H1 (cell line): ENCODE measurements at regions not wholly inside any gene's neighbourhood (a gene's known extent, or its start where the extent isn't known, plus 50 kb on each side); places are given as distances from the start of the nearest gene placed in this dataset.
A peak's percentile ranks its signal among the peaks of the same experiment; 100 is the strongest.

Source experiments
- CTCF ChIA-PET: fragments of 300-600 bp; sonication (Branson Sonifier 250); formaldehyde crosslinking; loops from one replicate; lab custom pipeline; 2021; ENCODE audit not compliant: partially characterized antibody; lab: Charles Lee
- POLR2A ChIA-PET: fragments of 300-600 bp; sonication (Branson Sonifier 250); formaldehyde crosslinking; loops from one replicate; lab custom pipeline; 2021; ENCODE audit warnings: inconsistent platforms; ENCODE audit not compliant: partially characterized antibody; lab: Charles Lee
- DNase-seq, 2 experiments: peaks; one replicate each; pipeline versions ENCODE4 v3.0.0 to v3.0.0-alpha.2; 2010 to 2022; ENCODE audit warnings: low spot score in 2 of 2, low read depth in 1 of 2, mixed read lengths in 1 of 2
- FAIRE-seq: peaks from 2 replicates; lab custom pipeline; 2011; peaks lifted over from hg19 to GRCh38; lab: Jason Lieb, UNC
- H2AFZ ChIP-seq: 2 replicates; pipeline ENCODE4 v1.8.1; 2012; ENCODE audit warnings: low read length, inconsistent platforms
- H2AK5ac ChIP-seq: 2 replicates; pipeline ENCODE4 v1.6.1; 2013; ENCODE audit warnings: low read depth, low read length
- H2BK120ac ChIP-seq: replicated peaks from 2 replicates; pipeline ENCODE3; 2013; ENCODE audit warnings: low read depth, low read length, inconsistent platforms
- H2BK12ac ChIP-seq: 2 replicates; pipeline ENCODE4 v1.6.1; 2013; ENCODE audit warnings: low read depth, low read length
- H2BK15ac ChIP-seq: 2 replicates; pipeline ENCODE4 v1.6.1; 2013; ENCODE audit warnings: low read length
- H2BK20ac ChIP-seq: 2 replicates; pipeline ENCODE4 v1.6.1; 2013; ENCODE audit warnings: low read length
- H2BK5ac ChIP-seq: 2 replicates; pipeline ENCODE4 v1.6.1; 2013; ENCODE audit warnings: low read depth, low read length
- H3K14ac ChIP-seq: 2 replicates; pipeline ENCODE4 v1.6.1; 2013; ENCODE audit warnings: inconsistent platforms; ENCODE audit not compliant: insufficient read length
- H3K18ac ChIP-seq: 2 replicates; pipeline ENCODE4 v1.6.1; 2013; ENCODE audit warnings: low read length; ENCODE audit errors: extremely low read depth
- H3K23ac ChIP-seq: 2 replicates; pipeline ENCODE4 v1.6.1; 2013; ENCODE audit warnings: inconsistent platforms; ENCODE audit not compliant: insufficient read length
- H3K23me2 ChIP-seq: 2 replicates; pipeline ENCODE4 v1.6.1; 2013; ENCODE audit warnings: low read depth, low read length
- H3K27ac ChIP-seq: 2 replicates; pipeline ENCODE4 v1.6.1; 2011; ENCODE audit warnings: low read depth, low read length, inconsistent platforms
- H3K27me3 ChIP-seq, 4 experiments: replicated peaks in 1 of 4; 1 replicate in 1 of 4; 2 replicates in 3 of 4; pipeline versions ENCODE4 v1.6.1 to v1.8.1; 2011 to 2013; ENCODE audit warnings: low read length in 3 of 4, mild to moderate bottlenecking in 3 of 4, inconsistent platforms in 2 of 4, mixed read lengths in 2 of 4, moderate library complexity in 1 of 4; ENCODE audit not compliant: control insufficient read depth in 3 of 4, insufficient read depth in 3 of 4; ENCODE audit errors: extremely low read depth in 1 of 4
- H3K36me3 ChIP-seq, 4 experiments: 2 replicates each; pipeline versions ENCODE4 v1.6.1 to v1.8.1; 2011 to 2013; ENCODE audit warnings: mild to moderate bottlenecking in 4 of 4, low read length in 3 of 4, moderate library complexity in 2 of 4, control low read depth in 1 of 4, inconsistent platforms in 1 of 4; ENCODE audit not compliant: insufficient read depth in 4 of 4, control insufficient read depth in 2 of 4
- H3K4ac ChIP-seq: replicated peaks from 2 replicates; pipeline ENCODE3; 2013; ENCODE audit warnings: low read length, low read depth, mixed read lengths, inconsistent platforms; ENCODE audit not compliant: insufficient read length
- H3K4me1 ChIP-seq, 4 experiments: replicated peaks in 1 of 4; 1 replicate in 1 of 4; 2 replicates in 3 of 4; pipeline versions ENCODE4 v1.6.1 to v1.8.1; 2011 to 2013; ENCODE audit warnings: low read length in 3 of 4, inconsistent platforms in 2 of 4, mixed read lengths in 1 of 4; ENCODE audit not compliant: insufficient read depth in 4 of 4, control insufficient read depth in 3 of 4
- H3K4me2 ChIP-seq, 2 experiments: 2 replicates each; pipeline versions ENCODE4 v1.6.1 to v1.8.1; 2011 to 2013; ENCODE audit warnings: low read depth in 2 of 2, low read length in 2 of 2, control low read depth in 1 of 2, inconsistent platforms in 1 of 2, mild to moderate bottlenecking in 1 of 2; ENCODE audit not compliant: insufficient read depth in 1 of 2
- H3K4me3 ChIP-seq, 4 experiments: fragments of 200-600, 300-600 bp in 1 of 4; sonication (generic), shearing (Covaris generic), sonication (Bioruptor Twin) in 1 of 4; 2 replicates each; pipeline versions ENCODE4 v1.5.1 to v1.8.1; 2011 to 2016; ENCODE audit warnings: low read length in 4 of 4, low read depth in 3 of 4, control low read depth in 2 of 4, inconsistent platforms in 2 of 4, mild to moderate bottlenecking in 2 of 4, mixed read lengths in 1 of 4, moderate library complexity in 1 of 4; ENCODE audit not compliant: insufficient read depth in 2 of 4; ENCODE audit errors: extremely low read depth in 1 of 4
- H3K56ac ChIP-seq: replicated peaks from 2 replicates; pipeline ENCODE3; 2013; ENCODE audit warnings: low read depth, mild to moderate bottlenecking, mixed read lengths, low read length, inconsistent platforms; ENCODE audit not compliant: insufficient read length
- H3K79me1 ChIP-seq: 2 replicates; pipeline ENCODE4 v1.6.1; 2013; ENCODE audit warnings: low read depth, low read length, control low read depth
- H3K79me2 ChIP-seq, 2 experiments: 2 replicates each; pipeline versions ENCODE4 v1.6.1 to v1.8.1; 2012 to 2013; ENCODE audit warnings: low read length in 2 of 2, mild to moderate bottlenecking in 2 of 2, inconsistent platforms in 1 of 2; ENCODE audit not compliant: insufficient read depth in 2 of 2, control insufficient read depth in 1 of 2
- H3K9ac ChIP-seq, 4 experiments: replicated peaks in 1 of 4; 1 replicate in 1 of 4; 2 replicates in 3 of 4; pipeline versions ENCODE4 v1.6.1 to v1.8.1; 2011 to 2013; ENCODE audit warnings: low read depth in 3 of 4, low read length in 3 of 4, control low read depth in 2 of 4, mild to moderate bottlenecking in 2 of 4, moderate library complexity in 2 of 4, inconsistent platforms in 1 of 4; ENCODE audit errors: extremely low read depth in 1 of 4
- H3K9me3 ChIP-seq, 2 experiments: 2 replicates each; pipeline versions ENCODE4 v1.6.1 to v1.8.1; 2012 to 2013; ENCODE audit warnings: mild to moderate bottlenecking in 2 of 2, moderate library complexity in 2 of 2, control low read depth in 1 of 2, inconsistent platforms in 1 of 2, low read depth in 1 of 2, low read length in 1 of 2, mixed read lengths in 1 of 2; ENCODE audit not compliant: insufficient read depth in 2 of 2
- H4K20me1 ChIP-seq, 2 experiments: replicated peaks in 1 of 2; 2 replicates each; pipeline versions ENCODE3 to v1.8.1; 2011 to 2013; ENCODE audit warnings: inconsistent platforms in 2 of 2, low read length in 2 of 2, mild to moderate bottlenecking in 1 of 2; ENCODE audit not compliant: insufficient read depth in 2 of 2, control insufficient read depth in 1 of 2
- H4K5ac ChIP-seq: 2 replicates; pipeline ENCODE4 v1.6.1; 2013; ENCODE audit warnings: low read length, low read depth, mixed read lengths, inconsistent platforms; ENCODE audit not compliant: insufficient read length
- H4K8ac ChIP-seq: 2 replicates; pipeline ENCODE4 v1.8.0; 2013; ENCODE audit warnings: mild to moderate bottlenecking, moderate library complexity, low read length, inconsistent platforms; ENCODE audit not compliant: insufficient read depth; ENCODE audit errors: extremely low read depth
- H4K91ac ChIP-seq: replicated peaks from 2 replicates; pipeline ENCODE3; 2013; ENCODE audit warnings: low read length, mixed read lengths, inconsistent platforms; ENCODE audit not compliant: insufficient read length
- GABPA ChIP-seq: IDR thresholded peaks from 2 replicates; pipeline ENCODE4 v1.6.1; 2011; ENCODE audit warnings: mild to moderate bottlenecking, low read length, moderate library complexity, borderline replicate concordance; ENCODE audit not compliant: insufficient read depth
- SRF ChIP-seq: IDR thresholded peaks from 2 replicates; pipeline ENCODE4 v1.6.1; 2011; ENCODE audit warnings: mild to moderate bottlenecking, low read depth, low read length, moderate library complexity
- ZNF274 ChIP-seq: IDR thresholded peaks from 2 replicates; pipeline ENCODE4 v1.7.0; 2012; ENCODE audit warnings: low read length, borderline replicate concordance; ENCODE audit errors: extremely low read depth
- WGBS, 2 experiments: shearing (Covaris generic) in 1 of 2; methylation state at CpG; one replicate each; pipeline versions ENCODE4 v1.1.6 to v1.1.7; 2013 to 2015; ENCODE audit warnings: low lambda C conversion rate in 2 of 2, mixed read lengths in 2 of 2, inconsistent platforms in 1 of 2, low coverage in 1 of 2, missing lambda C conversion rate in 1 of 2; ENCODE audit not compliant: insufficient replicate concordance in 2 of 2, insufficient coverage in 1 of 2, insufficient read length in 1 of 2; ENCODE audit errors: extremely low coverage in 1 of 2, missing lambda C conversion rate in 1 of 2; 5-methylcytosine and 5-hydroxymethylcytosine counted together

DNA sequence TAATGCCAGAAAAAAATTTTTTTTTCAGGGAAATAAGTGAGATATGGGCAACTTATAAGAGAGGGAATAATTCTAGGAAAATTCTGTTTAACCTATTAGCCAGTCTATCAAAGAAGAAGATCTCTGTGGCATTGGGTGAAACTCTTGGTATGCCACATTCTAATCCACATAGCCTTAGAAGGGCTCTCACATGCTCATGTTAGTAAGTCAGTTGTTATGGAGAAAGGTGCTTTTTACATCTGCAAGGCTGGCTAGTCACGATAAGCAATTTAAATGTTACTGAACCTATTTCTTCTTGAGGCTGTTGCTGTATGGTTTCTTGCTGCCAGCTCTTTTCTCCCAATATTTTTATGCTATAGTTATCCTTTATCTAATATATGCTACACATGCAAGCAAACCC lies 89.9 kb upstream of the MAGI1 start:
- no peaks in the 10 kb centered on the region for H3K27me3 ChIP-seq
- ChIA-PET POLR2A (interaction anchor here (0.8 to 1.0 kb wide), 2 partner anchors 10 to 22 kb away, joined by 3 read pairs; no protein-coding TSS in a partner anchor), CTCF (interaction anchor here (0.7 to 2.3 kb wide), 2 partner anchors 9 to 10 kb away, joined by 3 to 8 read pairs; no protein-coding TSS in a partner anchor)
- no peak overlapping the region for H2BK15ac ChIP-seq
- H3K9ac ChIP-seq: no peak overlapping the region
- H3K79me2 ChIP-seq: no peaks in the 10 kb centered on the region
- H3K56ac ChIP-seq: no peak overlapping the region
- peak overlapping the region in 1 of 4 experiments; percentile 20; a peak in 1 of 8 replicates for H3K4me3 ChIP-seq
- H3K79me1 ChIP-seq: no peaks in the 10 kb centered on the region
- 7% methylated on average over 1 of the region's 1 CpG; no CpG with 5 or more reads in 1 of the 2 experiments for WGBS, 2 experiments
- H2BK5ac ChIP-seq: no peak overlapping the region
- TF ChIP-seq GABPA: no peak
- TF ChIP-seq ZNF274: no peak
- TF ChIP-seq SRF: peak; percentile 19; the same call in 1 of the 2 replicates
- H3K14ac ChIP-seq: no peak overlapping the region
- no peak overlapping the region for H2BK12ac ChIP-seq
- no peak overlapping the region for H4K8ac ChIP-seq
- H3K4me2 ChIP-seq: peak overlapping the region; percentile 18 to 26; a peak in 2 of 4 replicates
- H4K5ac ChIP-seq: no peak overlapping the region
- DNase-seq (no peak), FAIRE-seq (peak; percentile 84)
- H3K23me2 ChIP-seq: no peaks in the 10 kb centered on the region
- H3K4me1 ChIP-seq: peaks cover 0 to 11% (median 0%) of the 10 kb centered on the region in 4 experiments; a peak in 2 of 7 replicates
- H2BK20ac ChIP-seq: no peak overlapping the region
- H3K4ac ChIP-seq: no peak overlapping the region
- no peak overlapping the region for H2AFZ ChIP-seq
- H3K18ac ChIP-seq: no peak overlapping the region; the same call in 1 of the 2 replicates
- H3K27ac ChIP-seq: no peak overlapping the region
- no peak overlapping the region; the same call in 1 of the 2 replicates for H2AK5ac ChIP-seq
- no peak overlapping the region for H2BK120ac ChIP-seq
- no peak overlapping the region for H3K23ac ChIP-seq
- H3K36me3 ChIP-seq: no peaks in the 10 kb centered on the region
- no peak overlapping the region for H4K91ac ChIP-seq
- H3K9me3 ChIP-seq: no peaks in the 10 kb centered on the region
- no peaks in the 10 kb centered on the region for H4K20me1 ChIP-seq
